GM12891 (cell line): ENCODE measurements at regions not wholly inside any gene's neighbourhood (a gene's known extent, or its start where the extent isn't known, plus 50 kb on each side); places are given as distances from the start of the nearest gene placed in this dataset.

Source experiments
- DNase-seq: peaks from one replicate; pipeline ENCODE4 v3.0.0; 2011; ENCODE audit warnings: low spot score; ENCODE audit not compliant: insufficient read length
- FAIRE-seq: peaks from 2 replicates; lab custom pipeline; 2011; peaks lifted over from hg19 to GRCh38; lab: Jason Lieb, UNC
- PAX5 ChIP-seq: IDR thresholded peaks from 2 replicates; pipeline ENCODE4 v1.6.1; 2011; ENCODE audit warnings: low read length, moderate library complexity, mild to moderate bottlenecking; ENCODE audit not compliant: insufficient read depth, severe bottlenecking
- POLR2A ChIP-seq: IDR thresholded peaks from 2 replicates; pipeline ENCODE4 v1.6.1; 2011; ENCODE audit warnings: low read depth, low read length, control low read depth
- POLR2AphosphoS5 ChIP-seq: IDR thresholded peaks from 2 replicates; pipeline ENCODE4 v1.6.1; 2011; ENCODE audit warnings: low read depth, low read length, control low read depth
- POU2F2 ChIP-seq: IDR thresholded peaks from 2 replicates; pipeline ENCODE4 v1.6.1; 2011; ENCODE audit warnings: low read depth, mild to moderate bottlenecking, control low read depth, low read length, moderate library complexity
- SPI1 ChIP-seq: IDR thresholded peaks from 2 replicates; pipeline ENCODE4 v1.6.1; 2011; ENCODE audit warnings: low read depth, low read length, control low read depth
- TAF1 ChIP-seq: IDR thresholded peaks from 2 replicates; pipeline ENCODE4 v1.6.1; 2011; ENCODE audit warnings: low read depth, low read length, control low read depth

- DNase-seq (no peak), FAIRE-seq (no peak)
- TF ChIP-seq TAF1 = no peak
- TF ChIP-seq POLR2A = no peak
- TF ChIP-seq POU2F2 = no peak
- TF ChIP-seq SPI1 = no peak
- TF ChIP-seq POLR2AphosphoS5 = no peak
- TF ChIP-seq PAX5 = no peak
Observed at GRCh38 chr11:19647816-19648215, 64.8 kb upstream of the NAV2 start.

- FAIRE-seq = no peak
- no peak for TF ChIP-seq TAF1
- no peak for TF ChIP-seq POU2F2
- no peak for TF ChIP-seq POLR2AphosphoS5
- no peak for TF ChIP-seq SPI1
- no peak for TF ChIP-seq POLR2A
- no peak for TF ChIP-seq PAX5
- DNase-seq = no peak
Observed at GRCh38 chr11:19646921-19647320, 65.7 kb upstream of the NAV2 start.

GRCh38 chr11:19646308-19646707, 66.3 kb upstream of the NAV2 start:
- DNase-seq (no peak), FAIRE-seq (no peak)
- TF ChIP-seq POU2F2 (no peak), POLR2A (no peak), TAF1 (no peak), SPI1 (no peak), POLR2AphosphoS5 (no peak), PAX5 (no peak)

- no peak for FAIRE-seq
- no peak for DNase-seq
Observed at GRCh38 chr11:19644316-19644715, 68.3 kb upstream of the NAV2 start.

GRCh38 chr11:19642185-19643158, 70.2 kb upstream of the NAV2 start:
- TF ChIP-seq SPI1 (no peak), POLR2A (no peak), POLR2AphosphoS5 (no peak), POU2F2 (no peak), PAX5 (no peak), TAF1 (no peak)
- DNase-seq (no peak), FAIRE-seq (no peak)

More at GRCh38 chr11:19644316-19644715, 68.3 kb upstream of the NAV2 start:
- no peak for TF ChIP-seq SPI1

- no peak for DNase-seq
- no peak for FAIRE-seq
- TF ChIP-seq SPI1 (no peak), TAF1 (no peak), POLR2AphosphoS5 (no peak), POLR2A (no peak), PAX5 (no peak), POU2F2 (no peak)
Observed at GRCh38 chr11:19639603-19640105, 73.0 kb upstream of the NAV2 start.

GRCh38 chr11:19635332-19635731, 77.3 kb upstream of the NAV2 start:
- TF ChIP-seq POLR2AphosphoS5 (no peak), POLR2A (no peak), POU2F2 (no peak), PAX5 (no peak), TAF1 (no peak), SPI1 (no peak)

GRCh38 chr11:19633276-19633675, 79.4 kb upstream of the NAV2 start:
- TF ChIP-seq POLR2A (no peak), POLR2AphosphoS5 (no peak), TAF1 (no peak), SPI1 (no peak), POU2F2 (no peak), PAX5 (no peak)
- no peak for FAIRE-seq
- DNase-seq = no peak

More at GRCh38 chr11:19635332-19635731, 77.3 kb upstream of the NAV2 start:
- DNase-seq (no peak), FAIRE-seq (no peak)

GRCh38 chr11:19632499-19632834, 80.2 kb upstream of the NAV2 start:
- DNase-seq (no peak), FAIRE-seq (no peak)
- TF ChIP-seq POLR2A (no peak), SPI1 (no peak), TAF1 (no peak), POLR2AphosphoS5 (no peak), PAX5 (no peak), POU2F2 (no peak)
